CD14-positive monocyte (primary cell): ENCODE measurements at regions not wholly inside any gene's neighbourhood (a gene's known extent, or its start where the extent isn't known, plus 50 kb on each side); places are given as distances from the start of the nearest gene placed in this dataset.
A peak's percentile ranks its signal among the peaks of the same experiment; 100 is the strongest.

ENCODE experiments used
- DNase-seq, 3 donors: peaks; one replicate each; pipeline ENCODE4 v3.0.0-alpha.2; 2011 to 2022
- H2AFZ ChIP-seq: 2 replicates; pipeline ENCODE4 v1.6.0; 2012; ENCODE audit warnings: mild to moderate bottlenecking, low read depth, low read length, inconsistent platforms; ENCODE audit not compliant: insufficient read depth, poor library complexity, severe bottlenecking
- H3K27ac ChIP-seq, 2 donors: 1 replicate in 1 of 2; 2 replicates in 1 of 2; pipeline ENCODE4 v1.5.1; 2012 to 2013; ENCODE audit warnings: low read length in 2 of 2, control low read depth in 1 of 2, inconsistent platforms in 1 of 2, low read depth in 1 of 2, mild to moderate bottlenecking in 1 of 2
- H3K27me3 ChIP-seq, 2 donors: one replicate each; pipeline versions ENCODE4 v1.6.0 to v1.6.1; 2011 to 2013; ENCODE audit warnings: low read length in 2 of 2; ENCODE audit not compliant: control insufficient read depth in 2 of 2, insufficient read depth in 2 of 2
- H3K36me3 ChIP-seq, 2 donors: replicated peaks in 1 of 2; 1 replicate in 1 of 2; 2 replicates in 1 of 2; pipeline versions ENCODE4 v1.5.1 to v1.6.1; 2012 to 2013; ENCODE audit warnings: low read length in 2 of 2, control low read depth in 1 of 2, inconsistent platforms in 1 of 2, mild to moderate bottlenecking in 1 of 2; ENCODE audit not compliant: insufficient read depth in 2 of 2, control insufficient read depth in 1 of 2
- H3K4me1 ChIP-seq, 2 donors: 1 replicate in 1 of 2; 2 replicates in 1 of 2; pipeline versions ENCODE4 v1.5.1 to v1.6.1; 2012 to 2013; ENCODE audit warnings: low read length in 2 of 2, control low read depth in 1 of 2, inconsistent platforms in 1 of 2, mild to moderate bottlenecking in 1 of 2, moderate library complexity in 1 of 2; ENCODE audit not compliant: insufficient read depth in 2 of 2, control insufficient read depth in 1 of 2
- H3K4me2 ChIP-seq: replicated peaks from 2 replicates; pipeline ENCODE3; 2012; ENCODE audit warnings: low read length, moderate library complexity, mild to moderate bottlenecking; ENCODE audit not compliant: poor library complexity, severe bottlenecking; ENCODE audit errors: extremely low read depth
- H3K4me3 ChIP-seq, 3 experiments: fragments of 200-600 bp in 1 of 3; sonication (generic) in 1 of 3; replicated peaks in 1 of 3; 1 replicate in 2 of 3; 2 replicates in 1 of 3; pipeline ENCODE4 v1.5.1; 2011 to 2013; ENCODE audit warnings: low read length in 3 of 3, mild to moderate bottlenecking in 3 of 3, control low read depth in 2 of 3, low read depth in 2 of 3, inconsistent platforms in 1 of 3, moderate library complexity in 1 of 3
- H3K79me2 ChIP-seq: 2 replicates; pipeline ENCODE4 v1.6.0; 2012; ENCODE audit warnings: mild to moderate bottlenecking, control low read depth, inconsistent platforms, low read length, moderate library complexity; ENCODE audit not compliant: insufficient read depth
- H3K9ac ChIP-seq: 2 replicates; pipeline ENCODE4 v1.6.0; 2017; ENCODE audit warnings: low read length, mild to moderate bottlenecking; ENCODE audit not compliant: insufficient read depth, poor library complexity, severe bottlenecking
- H3K9me3 ChIP-seq, 2 donors: replicated peaks in 1 of 2; 1 replicate in 1 of 2; 2 replicates in 1 of 2; pipeline versions ENCODE4 v1.5.1 to v1.6.1; 2012 to 2013; ENCODE audit warnings: low read length in 2 of 2, control low read depth in 1 of 2; ENCODE audit not compliant: control insufficient read depth in 1 of 2, insufficient read depth in 1 of 2
- H4K20me1 ChIP-seq: 2 replicates; pipeline ENCODE4 v1.6.0; 2012; ENCODE audit warnings: mild to moderate bottlenecking, low read length, control low read depth, moderate library complexity; ENCODE audit not compliant: insufficient read depth
- H3K27ac Mint-ChIP-seq, 7 donors: one replicate each; pipeline ENCODE4 v1.8.0; 2020; ENCODE audit warnings: mild to moderate bottlenecking in 7 of 7, mixed read lengths in 7 of 7, moderate library complexity in 6 of 7, inconsistent platforms in 2 of 7
- H3K27me3 Mint-ChIP-seq, 3 donors: one replicate each; pipeline ENCODE4 v1.8.0; 2021 to 2022; ENCODE audit warnings: low read depth in 3 of 3, mild to moderate bottlenecking in 3 of 3, mixed read lengths in 3 of 3, moderate library complexity in 3 of 3, inconsistent platforms in 1 of 3
- H3K36me3 Mint-ChIP-seq, 2 donors: one replicate each; pipeline ENCODE4 v1.8.0; 2020; ENCODE audit warnings: mixed read lengths in 2 of 2, inconsistent platforms in 1 of 2, mild to moderate bottlenecking in 1 of 2
- H3K4me1 Mint-ChIP-seq: one replicate; pipeline ENCODE4 v1.8.0; 2020; ENCODE audit warnings: mild to moderate bottlenecking, mixed read lengths
- H3K4me3 Mint-ChIP-seq, 2 donors: one replicate each; pipeline ENCODE4 v1.8.0; 2020; ENCODE audit warnings: mild to moderate bottlenecking in 2 of 2, mixed read lengths in 2 of 2, moderate library complexity in 1 of 2
- H3K9me3 Mint-ChIP-seq, 7 donors: one replicate each; pipeline ENCODE4 v1.8.0; 2020 to 2022; ENCODE audit warnings: mixed read lengths in 7 of 7, mild to moderate bottlenecking in 6 of 7, moderate library complexity in 6 of 7, inconsistent platforms in 2 of 7
- CTCF ChIP-seq: fragments of 200-600 bp; IDR thresholded peaks from one replicate; pipeline ENCODE4 v1.8.0; 2022; ENCODE audit warnings: antibody characterized with exemption, mild to moderate bottlenecking
- WGBS: methylation state at CpG from one replicate; pipeline ENCODE4 v1.1.5; 2013; ENCODE audit warnings: missing lambda C conversion rate; ENCODE audit not compliant: insufficient coverage; 5-methylcytosine and 5-hydroxymethylcytosine counted together
- intact Hi-C, 2 donors: fragments of 100-400 bp; cut with micrococcal nuclease; formaldehyde crosslinking; loops; one replicate each; pipeline versions ENCODE4 v1.15.0 to v1.15.1; 2023

DNA sequence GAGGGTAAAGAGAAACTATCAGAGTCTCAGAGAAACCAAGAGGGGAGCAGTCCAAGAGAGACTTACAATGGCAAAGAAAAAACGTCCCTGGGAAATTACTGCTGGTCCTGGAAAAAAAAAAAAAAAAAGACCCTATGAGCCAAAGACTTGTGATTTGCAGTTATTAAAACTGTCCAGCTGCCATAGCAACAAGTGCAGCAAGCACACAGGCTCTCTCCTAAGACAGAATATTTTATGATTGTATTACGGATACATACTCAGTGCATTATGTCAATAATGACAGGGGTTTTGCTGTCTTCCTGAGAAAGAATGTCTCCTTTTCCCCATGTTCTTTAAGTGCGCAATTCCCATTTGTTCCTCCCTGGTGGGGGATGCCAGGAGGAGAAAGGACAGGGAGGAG lies 178.5 kb downstream of the GPAM start:
- no peaks in the 10 kb centered on the region for H3K36me3 Mint-ChIP-seq
- Histone ChIP-seq H3K4me1 (no peaks in the 10 kb centered on the region), H3K9ac (no peak overlapping the region), H3K4me3 (no peak overlapping the region), H3K36me3 (no peaks in the 10 kb centered on the region), H3K27me3 (no peaks in the 10 kb centered on the region), H3K9me3 (peaks cover 0 to 3% of the 10 kb centered on the region in 2 donors), H3K4me2 (no peak overlapping the region), H2AFZ (no peak overlapping the region), H4K20me1 (no peaks in the 10 kb centered on the region), H3K79me2 (no peaks in the 10 kb centered on the region), H3K27ac (no peak overlapping the region)
- H3K9me3 Mint-ChIP-seq = peaks cover 0 to 7% (median 2%) of the 10 kb centered on the region in 7 donors
- no peaks in the 10 kb centered on the region for H3K4me1 Mint-ChIP-seq
- H3K4me3 Mint-ChIP-seq = no peak overlapping the region
- peaks cover 0 to 1% (median 0%) of the 10 kb centered on the region in 3 donors for H3K27me3 Mint-ChIP-seq
- intact Hi-C loops = no loop called here
- no CpG with 5 or more reads among the region's 3 CpGs for WGBS
- DNase-seq = no peak
- TF ChIP-seq CTCF = no peak
- no peak overlapping the region for H3K27ac Mint-ChIP-seq

GRCh38 chr10:112006407-112006806 lies 177.2 kb downstream of the GPAM start:
- Histone ChIP-seq H3K79me2 (no peaks in the 10 kb centered on the region), H3K27me3 (no peaks in the 10 kb centered on the region), H3K4me1 (no peaks in the 10 kb centered on the region), H3K36me3 (no peaks in the 10 kb centered on the region), H3K4me2 (no peak overlapping the region), H3K27ac (no peak overlapping the region), H3K9ac (no peak overlapping the region), H3K9me3 (peaks cover 0 to 3% of the 10 kb centered on the region in 2 donors), H3K4me3 (no peak overlapping the region), H4K20me1 (no peaks in the 10 kb centered on the region), H2AFZ (no peak overlapping the region)
- peaks cover 0 to 7% (median 2%) of the 10 kb centered on the region in 7 donors for H3K9me3 Mint-ChIP-seq
- no peaks in the 10 kb centered on the region for H3K4me1 Mint-ChIP-seq
- no peaks in the 10 kb centered on the region for H3K36me3 Mint-ChIP-seq
- H3K27me3 Mint-ChIP-seq = peaks cover 0 to 2% (median 0%) of the 10 kb centered on the region in 3 donors
- TF ChIP-seq CTCF = no peak
- DNase-seq = no peak
- H3K27ac Mint-ChIP-seq = peak overlapping the region in 1 of 7 donors; percentile 10
- WGBS = no CpG with 5 or more reads among the region's 2 CpGs
- intact Hi-C loops = no loop called here
- H3K4me3 Mint-ChIP-seq = no peak overlapping the region
